HCT116 (cell line): ENCODE measurements at regions not wholly inside any gene's neighbourhood (a gene's known extent, or its start where the extent isn't known, plus 50 kb on each side); places are given as distances from the start of the nearest gene placed in this dataset.

Experiments used
- ATAC-seq: fragments of 200-7000 bp; cut with Tn5 transposase; 2 replicates; pipeline ENCODE4 v1.9.1; 2020; ENCODE audit warnings: mild to moderate bottlenecking, moderate library complexity
- BruUV-seq: library from RNA; stranded (reverse); fragments of 400-500 nt; replicated peaks from 2 replicates; lab custom pipeline; 2021; lab: Mats Ljungman, UMichigan
- CTCF ChIA-PET: fragments of 300-600 bp; sonication (Branson Sonifier 250); formaldehyde crosslinking; loops from one replicate; lab custom pipeline; 2021; ENCODE audit warnings: antibody characterized with exemption; lab: Charles Lee
- POLR2A ChIA-PET: fragments of 300-600, 350-600 bp; sonication (Branson Sonifier 250); formaldehyde crosslinking; loops from one replicate; lab custom pipeline; 2021; ENCODE audit warnings: antibody characterized with exemption; lab: Charles Lee
- RAD21 ChIA-PET, 2 experiments: fragments of 300-600 bp; sonication (Branson Sonifier 250); formaldehyde crosslinking; loops; one replicate each; lab custom pipeline; 2023; ENCODE audit warnings: low total read pairs in 2 of 2; ENCODE audit not compliant: uncharacterized antibody in 2 of 2, unreplicated experiment in 2 of 2, low non-redundant PET in 1 of 2; lab: Charles Lee
- DNase-seq: peaks from one replicate; pipeline ENCODE4 v3.0.0-alpha.2; 2010; ENCODE audit warnings: low read depth, low spot score
- H2AFZ ChIP-seq: fragments of 200-600 bp; shearing (Covaris generic), sonication (generic); 2 replicates; pipeline ENCODE4 v1.6.1; 2017; ENCODE audit warnings: low read depth, mixed run types, mixed read lengths, antibody characterized with exemption, low read length; ENCODE audit not compliant: poor library complexity, severe bottlenecking
- H3K27ac ChIP-seq: 2 replicates; pipeline ENCODE4 v1.5.1; 2012; ENCODE audit warnings: low read depth, low read length
- H3K27me3 ChIP-seq: fragments of 200-600 bp; sonication (generic); 2 replicates; pipeline ENCODE4 v1.6.1; 2016; ENCODE audit warnings: mixed run types, low read length, mixed read lengths; ENCODE audit not compliant: insufficient read depth
- H3K36me3 ChIP-seq, 2 experiments: fragments of 200-500 bp in 1 of 2; fragments of 200-600 bp in 1 of 2; sonication (Bioruptor generic) in 1 of 2; sonication (generic) in 1 of 2; 2 replicates each; pipeline versions ENCODE4 v1.5.1 to v1.6.1; 2014 to 2016; ENCODE audit warnings: low read length in 2 of 2, inconsistent platforms in 1 of 2, mixed read lengths in 1 of 2, mixed run types in 1 of 2; ENCODE audit not compliant: insufficient read depth in 2 of 2, control insufficient read depth in 1 of 2
- H3K4me1 ChIP-seq, 2 experiments: fragments of 200-600 bp in 1 of 2; sonication (generic) in 1 of 2; 2 replicates each; pipeline versions ENCODE4 v1.5.1 to v1.6.1; 2012 to 2017; ENCODE audit warnings: low read length in 2 of 2, inconsistent platforms in 1 of 2, mild to moderate bottlenecking in 1 of 2, mixed read lengths in 1 of 2, mixed run types in 1 of 2, moderate library complexity in 1 of 2; ENCODE audit not compliant: insufficient read depth in 2 of 2, control insufficient read depth in 1 of 2
- H3K4me2 ChIP-seq: fragments of 200-600 bp; sonication (generic); 2 replicates; pipeline ENCODE4 v1.6.1; 2017; ENCODE audit warnings: mixed run types, low read length, mixed read lengths
- H3K4me3 ChIP-seq, 2 experiments: fragments of 200-600 bp in 1 of 2; sonication (generic) in 1 of 2; replicated peaks in 1 of 2; 2 replicates each; pipeline ENCODE4 v1.5.1; 2011 to 2016; ENCODE audit warnings: low read length in 2 of 2, control low read depth in 1 of 2, low read depth in 1 of 2, mild to moderate bottlenecking in 1 of 2, mixed read lengths in 1 of 2, mixed run types in 1 of 2
- H3K79me2 ChIP-seq: fragments of 200-600 bp; sonication (generic); 2 replicates; pipeline ENCODE4 v1.6.1; 2017; ENCODE audit warnings: mild to moderate bottlenecking, mixed run types, low read length, moderate library complexity, mixed read lengths; ENCODE audit not compliant: insufficient read depth
- H3K9ac ChIP-seq: fragments of 200-600 bp; sonication (generic); 2 replicates; pipeline ENCODE4 v1.6.1; 2016; ENCODE audit warnings: low read length, mixed read lengths
- H3K9me2 ChIP-seq: fragments of 200-600 bp; sonication (generic), shearing (Covaris generic); 2 replicates; pipeline ENCODE4 v1.6.1; 2017; ENCODE audit warnings: mixed run types, mild to moderate bottlenecking, moderate library complexity; ENCODE audit not compliant: insufficient read depth
- H3K9me3 ChIP-seq, 2 experiments: fragments of 200-500 bp in 1 of 2; fragments of 200-600 bp in 1 of 2; sonication (Bioruptor generic) in 1 of 2; sonication (generic) in 1 of 2; 2 replicates each; pipeline ENCODE4 v1.6.1; 2014 to 2017; ENCODE audit warnings: low read length in 2 of 2, mixed read lengths in 2 of 2, inconsistent platforms in 1 of 2, low read depth in 1 of 2, mild to moderate bottlenecking in 1 of 2, mixed run types in 1 of 2, moderate library complexity in 1 of 2; ENCODE audit not compliant: control insufficient read depth in 1 of 2, insufficient read depth in 1 of 2
- H4K20me1 ChIP-seq: fragments of 200-600 bp; sonication (generic), shearing (Covaris generic); 2 replicates; pipeline ENCODE4 v1.6.1; 2017; ENCODE audit warnings: mixed run types, mild to moderate bottlenecking, moderate library complexity; ENCODE audit not compliant: insufficient read depth
- CBX3 ChIP-seq: IDR thresholded peaks from 2 replicates; pipeline ENCODE4 v1.6.1; 2012; ENCODE audit warnings: low read depth
- CEBPB ChIP-seq: IDR thresholded peaks from 2 replicates; pipeline ENCODE4 v1.6.1; 2012; ENCODE audit warnings: low read depth
- EGR1 ChIP-seq: IDR thresholded peaks from 2 replicates; pipeline ENCODE4 v1.6.1; 2012; ENCODE audit warnings: low read depth
- FOSL1 ChIP-seq: IDR thresholded peaks from 2 replicates; pipeline ENCODE4 v1.6.1; 2012; ENCODE audit warnings: low read depth
- JUND ChIP-seq: IDR thresholded peaks from 2 replicates; pipeline ENCODE4 v1.6.1; 2012
- RAD21 ChIP-seq: IDR thresholded peaks from 2 replicates; pipeline ENCODE4 v1.6.1; 2012; ENCODE audit warnings: low read depth, mild to moderate bottlenecking
- SP1 ChIP-seq: IDR thresholded peaks from 2 replicates; pipeline ENCODE4 v1.6.1; 2012; ENCODE audit warnings: low read depth
- SRF ChIP-seq: IDR thresholded peaks from 2 replicates; pipeline ENCODE4 v1.6.1; 2012; ENCODE audit warnings: low read depth
- TCF7L2 ChIP-seq: IDR thresholded peaks from 2 replicates; pipeline ENCODE4 v1.7.0; 2011; ENCODE audit warnings: borderline replicate concordance, inconsistent platforms; ENCODE audit not compliant: insufficient read depth, insufficient read length; ENCODE audit errors: extremely low read depth
- YY1 ChIP-seq: IDR thresholded peaks from 2 replicates; pipeline ENCODE4 v1.6.1; 2011; ENCODE audit warnings: low read length, low read depth, moderate library complexity, mild to moderate bottlenecking; ENCODE audit not compliant: insufficient replicate concordance; ENCODE audit errors: extremely low read depth
- ZFX ChIP-seq: fragments of 450-650 bp; IDR thresholded peaks from 2 replicates; pipeline ENCODE4 v1.6.1; 2017
- ZNF274 ChIP-seq: fragments of 200-500 bp; sonication (Bioruptor generic); IDR thresholded peaks from 2 replicates; pipeline ENCODE4 v1.6.1; 2014; ENCODE audit warnings: mild to moderate bottlenecking, low read depth, low read length, inconsistent platforms
- intact Hi-C: fragments of 100-400 bp; cut with micrococcal nuclease; formaldehyde crosslinking; loops from 2 replicates; pipeline ENCODE4 v1.10.0; 2022
- TF ChIP-seq, protein P1 (sequence below): IDR thresholded peaks from 2 replicates; pipeline ENCODE4 v1.6.1; 2012; ENCODE audit warnings: low read depth
- TF ChIP-seq, protein P2 (sequence below), 3 experiments: fragments of 200-600 bp in 1 of 3; sonication (generic) in 1 of 3; IDR thresholded peaks in 2 of 3; conservative IDR thresholded peaks in 1 of 3; 2 replicates each; pipeline ENCODE4 v1.5.1; 2012 to 2017; ENCODE audit warnings: low read depth in 2 of 3, low read length in 2 of 3, antibody characterized with exemption in 1 of 3, borderline replicate concordance in 1 of 3, control low read depth in 1 of 3, mild to moderate bottlenecking in 1 of 3, mixed read lengths in 1 of 3, mixed run types in 1 of 3, moderate library complexity in 1 of 3; ENCODE audit not compliant: insufficient read depth in 1 of 3
- TF ChIP-seq, protein P3 (sequence below): IDR thresholded peaks from 2 replicates; pipeline ENCODE4 v1.6.1; 2012
- TF ChIP-seq, protein P4 (sequence below): IDR thresholded peaks from 2 replicates; pipeline ENCODE4 v1.6.1; 2011; ENCODE audit warnings: mild to moderate bottlenecking, low read length, moderate library complexity; ENCODE audit not compliant: insufficient replicate concordance; ENCODE audit errors: extremely low read depth

DNA sequence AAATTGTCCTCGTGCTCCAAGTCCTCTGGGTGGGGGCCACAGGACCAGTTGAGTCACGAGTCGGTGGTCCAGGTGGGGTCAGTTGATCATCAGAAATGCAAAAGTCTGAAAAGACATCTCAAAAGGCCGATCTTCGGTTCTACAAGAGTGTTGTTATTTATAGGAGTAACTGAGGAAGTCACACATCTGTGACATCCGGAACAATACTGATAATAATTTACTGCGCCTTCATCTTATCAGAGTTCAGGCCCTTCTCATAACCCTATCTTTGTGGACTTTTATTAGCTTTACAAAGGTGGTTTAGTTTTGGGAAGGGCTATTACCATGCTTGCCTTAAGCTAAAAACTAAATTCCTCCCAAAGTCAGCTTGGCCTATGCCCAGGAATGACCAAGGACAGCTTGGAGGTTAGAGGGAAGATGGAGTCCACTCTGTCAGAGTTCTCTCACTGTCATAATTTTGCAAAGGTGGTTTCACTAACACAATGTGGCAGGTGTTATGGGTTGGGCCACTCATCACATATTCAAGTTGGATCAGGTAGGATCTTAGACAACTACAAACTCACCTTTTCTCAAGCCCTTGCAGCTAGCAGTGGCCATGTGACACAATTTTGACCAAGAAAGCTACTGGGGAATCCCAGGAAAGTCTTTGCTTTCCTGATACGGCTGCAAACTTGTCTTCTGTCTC is 54.7 kb upstream of the CHST3 start:
- RAD21 ChIA-PET: no interaction called here
- TF ChIP-seq, protein P1, sequence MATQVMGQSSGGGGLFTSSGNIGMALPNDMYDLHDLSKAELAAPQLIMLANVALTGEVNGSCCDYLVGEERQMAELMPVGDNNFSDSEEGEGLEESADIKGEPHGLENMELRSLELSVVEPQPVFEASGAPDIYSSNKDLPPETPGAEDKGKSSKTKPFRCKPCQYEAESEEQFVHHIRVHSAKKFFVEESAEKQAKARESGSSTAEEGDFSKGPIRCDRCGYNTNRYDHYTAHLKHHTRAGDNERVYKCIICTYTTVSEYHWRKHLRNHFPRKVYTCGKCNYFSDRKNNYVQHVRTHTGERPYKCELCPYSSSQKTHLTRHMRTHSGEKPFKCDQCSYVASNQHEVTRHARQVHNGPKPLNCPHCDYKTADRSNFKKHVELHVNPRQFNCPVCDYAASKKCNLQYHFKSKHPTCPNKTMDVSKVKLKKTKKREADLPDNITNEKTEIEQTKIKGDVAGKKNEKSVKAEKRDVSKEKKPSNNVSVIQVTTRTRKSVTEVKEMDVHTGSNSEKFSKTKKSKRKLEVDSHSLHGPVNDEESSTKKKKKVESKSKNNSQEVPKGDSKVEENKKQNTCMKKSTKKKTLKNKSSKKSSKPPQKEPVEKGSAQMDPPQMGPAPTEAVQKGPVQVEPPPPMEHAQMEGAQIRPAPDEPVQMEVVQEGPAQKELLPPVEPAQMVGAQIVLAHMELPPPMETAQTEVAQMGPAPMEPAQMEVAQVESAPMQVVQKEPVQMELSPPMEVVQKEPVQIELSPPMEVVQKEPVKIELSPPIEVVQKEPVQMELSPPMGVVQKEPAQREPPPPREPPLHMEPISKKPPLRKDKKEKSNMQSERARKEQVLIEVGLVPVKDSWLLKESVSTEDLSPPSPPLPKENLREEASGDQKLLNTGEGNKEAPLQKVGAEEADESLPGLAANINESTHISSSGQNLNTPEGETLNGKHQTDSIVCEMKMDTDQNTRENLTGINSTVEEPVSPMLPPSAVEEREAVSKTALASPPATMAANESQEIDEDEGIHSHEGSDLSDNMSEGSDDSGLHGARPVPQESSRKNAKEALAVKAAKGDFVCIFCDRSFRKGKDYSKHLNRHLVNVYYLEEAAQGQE: no peak
- TF ChIP-seq, protein P2, sequence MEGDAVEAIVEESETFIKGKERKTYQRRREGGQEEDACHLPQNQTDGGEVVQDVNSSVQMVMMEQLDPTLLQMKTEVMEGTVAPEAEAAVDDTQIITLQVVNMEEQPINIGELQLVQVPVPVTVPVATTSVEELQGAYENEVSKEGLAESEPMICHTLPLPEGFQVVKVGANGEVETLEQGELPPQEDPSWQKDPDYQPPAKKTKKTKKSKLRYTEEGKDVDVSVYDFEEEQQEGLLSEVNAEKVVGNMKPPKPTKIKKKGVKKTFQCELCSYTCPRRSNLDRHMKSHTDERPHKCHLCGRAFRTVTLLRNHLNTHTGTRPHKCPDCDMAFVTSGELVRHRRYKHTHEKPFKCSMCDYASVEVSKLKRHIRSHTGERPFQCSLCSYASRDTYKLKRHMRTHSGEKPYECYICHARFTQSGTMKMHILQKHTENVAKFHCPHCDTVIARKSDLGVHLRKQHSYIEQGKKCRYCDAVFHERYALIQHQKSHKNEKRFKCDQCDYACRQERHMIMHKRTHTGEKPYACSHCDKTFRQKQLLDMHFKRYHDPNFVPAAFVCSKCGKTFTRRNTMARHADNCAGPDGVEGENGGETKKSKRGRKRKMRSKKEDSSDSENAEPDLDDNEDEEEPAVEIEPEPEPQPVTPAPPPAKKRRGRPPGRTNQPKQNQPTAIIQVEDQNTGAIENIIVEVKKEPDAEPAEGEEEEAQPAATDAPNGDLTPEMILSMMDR (IDR thresholded peaks at IDR 0.05 in 2 of 3, conservative IDR thresholded peaks at IDR 0.05 in 1 of 3; ENCODE audit: borderline replicate concordance in 1 of 3, insufficient read depth in 1 of 3, low read depth in 2 of 3, low read length in 2 of 3): no peak
- TF ChIP-seq TCF7L2 (no peak), YY1 (no peak), CBX3 (no peak), SRF (no peak), JUND (no peak), FOSL1 (no peak), EGR1 (no peak), CEBPB (no peak), SP1 (no peak), ZNF274 (no peak), RAD21 (no peak), ZFX (no peak)
- TF ChIP-seq, protein P3, sequence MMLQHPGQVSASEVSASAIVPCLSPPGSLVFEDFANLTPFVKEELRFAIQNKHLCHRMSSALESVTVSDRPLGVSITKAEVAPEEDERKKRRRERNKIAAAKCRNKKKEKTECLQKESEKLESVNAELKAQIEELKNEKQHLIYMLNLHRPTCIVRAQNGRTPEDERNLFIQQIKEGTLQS: no peak
- TF ChIP-seq, protein P4, sequence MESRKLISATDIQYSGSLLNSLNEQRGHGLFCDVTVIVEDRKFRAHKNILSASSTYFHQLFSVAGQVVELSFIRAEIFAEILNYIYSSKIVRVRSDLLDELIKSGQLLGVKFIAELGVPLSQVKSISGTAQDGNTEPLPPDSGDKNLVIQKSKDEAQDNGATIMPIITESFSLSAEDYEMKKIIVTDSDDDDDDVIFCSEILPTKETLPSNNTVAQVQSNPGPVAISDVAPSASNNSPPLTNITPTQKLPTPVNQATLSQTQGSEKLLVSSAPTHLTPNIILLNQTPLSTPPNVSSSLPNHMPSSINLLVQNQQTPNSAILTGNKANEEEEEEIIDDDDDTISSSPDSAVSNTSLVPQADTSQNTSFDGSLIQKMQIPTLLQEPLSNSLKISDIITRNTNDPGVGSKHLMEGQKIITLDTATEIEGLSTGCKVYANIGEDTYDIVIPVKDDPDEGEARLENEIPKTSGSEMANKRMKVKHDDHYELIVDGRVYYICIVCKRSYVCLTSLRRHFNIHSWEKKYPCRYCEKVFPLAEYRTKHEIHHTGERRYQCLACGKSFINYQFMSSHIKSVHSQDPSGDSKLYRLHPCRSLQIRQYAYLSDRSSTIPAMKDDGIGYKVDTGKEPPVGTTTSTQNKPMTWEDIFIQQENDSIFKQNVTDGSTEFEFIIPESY: no peak
- intact Hi-C loops: no loop called here
- H3K27ac ChIP-seq: no peak overlapping the region
- no TSS peak for BruUV-seq
- no peaks in the 10 kb centered on the region for H3K36me3 ChIP-seq
- DNase-seq: no peak
- H2AFZ ChIP-seq: no peak overlapping the region
- no peaks in the 10 kb centered on the region for H3K27me3 ChIP-seq
- no peak for ATAC-seq
- CTCF ChIA-PET: interaction anchor here (1.4 kb wide), 1 partner anchor 13 kb away, joined by 4 read pairs; no protein-coding TSS in a partner anchor
- POLR2A ChIA-PET: no interaction called here
- H3K4me2 ChIP-seq: no peak overlapping the region
- H3K79me2 ChIP-seq: no peaks in the 10 kb centered on the region
- no peaks in the 10 kb centered on the region for H4K20me1 ChIP-seq
- H3K4me3 ChIP-seq: no peak overlapping the region
- no peaks in the 10 kb centered on the region for H3K9me3 ChIP-seq
- no peaks in the 10 kb centered on the region for H3K9me2 ChIP-seq
- peaks cover 3 to 6% of the 10 kb centered on the region in 2 experiments; a peak in 2 of 4 replicates for H3K4me1 ChIP-seq
- H3K9ac ChIP-seq: no peak overlapping the region
